HG03060 (cell line): ENCODE measurements at regions not wholly inside any gene's neighbourhood (a gene's known extent, or its start where the extent isn't known, plus 50 kb on each side); places are given as distances from the start of the nearest gene placed in this dataset.

Experiments
- ATAC-seq: cut with Tn5 transposase; IDR thresholded peaks from one replicate; pipeline ENCODE4 v1.9.1; 2021; ENCODE audit warnings: low read depth, moderate number of reproducible peaks; ENCODE audit not compliant: unreplicated experiment

DNA sequence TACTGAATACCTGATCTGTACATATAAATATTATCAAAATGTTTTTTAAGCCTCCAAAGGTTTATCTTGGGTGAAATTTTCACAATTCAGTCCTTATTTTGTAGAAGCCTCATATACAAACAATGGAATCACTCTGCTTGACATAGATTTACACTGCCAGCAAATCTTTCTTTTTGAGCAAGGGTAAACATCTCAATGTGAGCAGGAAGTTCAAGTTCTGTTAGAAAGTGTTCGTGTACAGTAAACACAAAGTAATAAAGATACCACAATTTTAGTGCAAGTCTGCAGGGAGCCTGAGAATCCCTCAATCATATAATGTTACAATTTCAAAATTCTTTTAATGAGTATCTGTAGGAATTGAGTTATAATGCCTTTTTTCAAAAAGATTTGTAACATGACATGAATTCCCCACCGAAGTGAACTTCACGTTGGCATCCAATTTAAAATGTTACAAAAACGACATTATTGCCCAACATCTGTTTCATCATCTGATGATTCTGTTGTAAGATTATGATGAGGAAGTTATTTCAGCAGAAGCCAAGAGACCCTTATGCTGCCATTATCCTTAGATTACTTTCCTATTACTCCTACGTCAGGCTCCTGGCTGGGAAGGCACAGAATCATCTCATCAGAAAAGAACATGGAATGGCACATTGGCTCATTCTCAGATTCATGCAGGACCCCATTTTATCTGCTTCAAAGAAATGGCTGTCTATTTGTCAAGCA is 283.9 kb upstream of the ACVR2A start:
- no peak for ATAC-seq

DNA sequence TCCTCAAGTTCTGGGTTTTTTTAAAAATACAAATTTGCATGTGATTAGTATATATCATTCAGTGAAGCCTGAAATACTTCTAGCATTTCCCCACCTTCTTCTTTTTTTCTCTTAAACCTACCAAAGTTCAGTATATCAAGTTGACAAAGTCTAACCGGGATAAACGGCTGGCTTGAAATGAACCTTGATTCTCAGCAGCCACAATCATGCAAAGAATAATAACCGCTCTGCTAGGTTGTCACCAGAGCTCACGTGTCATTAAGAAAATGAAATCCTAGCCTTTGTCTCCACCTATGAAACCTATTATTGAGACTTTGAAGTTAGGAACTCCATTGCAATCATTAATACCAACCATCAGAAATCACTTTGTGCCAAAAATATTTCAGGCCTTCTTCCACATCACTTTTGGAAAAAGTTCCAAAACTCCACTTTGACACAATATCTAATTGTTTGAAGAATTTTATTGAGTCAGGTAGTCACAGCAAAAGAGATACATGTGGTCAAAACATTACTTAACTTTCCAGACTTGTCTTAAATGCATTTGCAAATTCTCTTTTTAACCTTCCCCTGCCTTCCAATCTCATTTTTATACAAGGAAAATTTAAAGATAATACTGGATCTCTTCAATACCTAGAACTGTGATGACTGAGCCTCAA is 285.6 kb upstream of the ACVR2A start:
- ATAC-seq: no peak

- no peak for ATAC-seq
Observed at GRCh38 chr2:147558620-147559019, 286.2 kb upstream of the ACVR2A start.

DNA sequence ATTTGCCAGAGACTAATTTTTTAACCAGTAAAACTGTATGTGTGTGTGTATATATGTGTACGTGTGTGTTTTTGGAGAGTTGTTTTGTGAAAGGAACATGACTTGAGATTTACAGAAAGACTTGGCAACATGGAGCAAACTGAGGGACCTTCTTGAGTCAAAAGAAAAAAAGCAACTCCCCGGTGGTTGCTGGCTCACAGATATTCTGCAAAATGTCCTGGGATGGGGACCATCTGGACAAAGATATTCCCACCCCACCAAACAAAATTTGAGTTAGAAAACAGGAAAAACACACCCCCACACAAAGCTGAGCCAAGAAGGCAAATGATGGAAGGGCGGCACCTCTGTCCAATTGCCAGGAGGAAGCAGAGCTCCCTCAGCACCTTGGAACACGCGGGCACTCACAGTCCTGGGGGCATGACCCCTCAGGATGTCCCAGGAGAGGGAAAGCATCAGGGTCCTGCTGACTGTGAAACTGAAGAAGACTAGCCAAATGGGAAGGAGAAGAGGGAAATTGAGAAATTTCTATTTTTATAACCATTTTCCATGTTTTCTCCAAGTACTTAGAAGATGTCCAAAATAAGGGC is 290.2 kb upstream of the ACVR2A start:
- ATAC-seq: no peak

GRCh38 chr2:147553775-147554271 is 291.0 kb upstream of the ACVR2A start:
- no peak for ATAC-seq

DNA sequence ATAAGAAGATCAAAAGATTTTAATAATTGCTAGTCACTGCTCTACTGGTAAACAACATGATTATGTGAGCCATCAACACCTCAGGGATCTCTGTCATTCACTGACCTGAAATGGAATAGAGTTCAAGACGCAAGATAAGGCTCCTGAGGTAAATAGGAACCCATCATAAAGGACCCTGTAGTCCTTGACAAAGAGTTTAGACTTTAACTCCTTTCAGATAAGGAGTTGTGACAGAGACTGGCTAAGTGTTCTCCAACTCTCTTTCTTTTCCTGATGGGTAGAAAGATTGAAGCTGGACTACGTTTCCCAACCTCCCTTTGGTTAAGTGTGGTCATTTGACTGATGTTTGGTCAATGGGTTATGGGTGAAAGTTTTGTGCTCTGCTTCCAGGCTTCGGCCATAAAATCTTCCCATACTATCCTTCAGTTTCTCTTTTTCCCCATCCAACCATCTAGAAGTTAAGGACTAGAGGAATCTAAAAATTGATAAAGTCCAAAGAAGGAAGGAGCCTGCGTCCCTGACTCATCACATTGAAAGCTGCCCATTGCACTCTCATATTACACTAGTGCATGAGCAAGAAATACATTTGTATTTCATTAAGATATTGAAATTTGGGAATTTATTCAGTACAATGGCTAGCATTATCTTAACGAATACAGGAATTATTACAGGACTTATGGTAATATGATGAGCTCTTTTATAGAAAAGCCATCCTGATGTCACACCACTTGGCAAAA is 293.7 kb upstream of the ACVR2A start:
- ATAC-seq: no peak

DNA sequence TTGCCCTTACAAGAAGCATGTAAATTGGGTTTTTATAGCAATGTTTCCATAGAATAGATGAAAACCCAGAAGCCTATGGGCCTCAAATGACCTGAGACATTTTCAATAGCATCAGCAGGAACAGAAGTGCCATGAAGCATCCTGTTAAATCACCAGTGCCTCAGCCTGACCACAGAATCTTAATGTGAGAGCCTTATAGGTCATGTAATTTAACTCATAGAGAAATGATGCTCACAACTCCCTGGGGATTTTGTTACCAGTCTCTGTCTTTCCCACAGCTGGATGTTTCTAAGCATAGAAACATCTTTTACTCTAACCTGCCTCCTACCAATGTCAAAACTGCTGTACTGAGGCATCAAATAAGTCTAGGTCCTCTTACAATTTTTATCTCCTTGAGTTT is 295.8 kb upstream of the ACVR2A start:
- no peak for ATAC-seq

GRCh38 chr2:147548451-147548850 is 296.4 kb upstream of the ACVR2A start:
- no peak for ATAC-seq

GRCh38 chr2:147547440-147547839 is 297.4 kb upstream of the ACVR2A start:
- no peak for ATAC-seq

- no peak for ATAC-seq
Observed at GRCh38 chr2:147546109-147546508, 298.7 kb upstream of the ACVR2A start.

- ATAC-seq: no peak
Observed at GRCh38 chr2:147543056-147543455, 301.8 kb upstream of the ACVR2A start.

GRCh38 chr2:147542351-147542750 is 302.5 kb upstream of the ACVR2A start:
- ATAC-seq: no peak

GRCh38 chr2:147541314-147541713 is 303.5 kb upstream of the ACVR2A start:
- no peak for ATAC-seq

GRCh38 chr2:147538821-147539220 is 306.0 kb upstream of the ACVR2A start:
- no peak for ATAC-seq

- no peak for ATAC-seq
Observed at GRCh38 chr2:147538088-147538487, 306.7 kb upstream of the ACVR2A start.

DNA sequence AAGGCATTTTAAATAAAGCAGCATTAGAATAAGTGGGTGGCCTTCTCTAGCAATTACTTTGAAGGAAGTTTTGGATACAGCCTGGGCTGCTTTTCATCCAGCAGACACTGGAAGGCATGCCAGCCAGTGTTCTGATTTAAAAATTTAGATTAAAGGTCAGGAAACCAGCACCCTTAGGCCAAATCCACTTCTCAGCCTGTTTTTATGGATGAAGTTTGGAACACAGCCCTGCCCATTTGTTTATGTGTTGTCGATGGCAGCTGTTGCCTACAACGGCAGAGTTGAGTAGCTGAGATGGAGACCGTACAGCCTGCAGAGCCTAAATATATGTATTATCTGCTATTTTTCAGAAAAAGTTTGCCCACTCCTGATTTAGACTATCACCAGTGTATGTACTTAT is 313.6 kb upstream of the ACVR2A start:
- no peak for ATAC-seq

GRCh38 chr2:147530033-147530432 is 314.8 kb upstream of the ACVR2A start:
- no peak for ATAC-seq

DNA sequence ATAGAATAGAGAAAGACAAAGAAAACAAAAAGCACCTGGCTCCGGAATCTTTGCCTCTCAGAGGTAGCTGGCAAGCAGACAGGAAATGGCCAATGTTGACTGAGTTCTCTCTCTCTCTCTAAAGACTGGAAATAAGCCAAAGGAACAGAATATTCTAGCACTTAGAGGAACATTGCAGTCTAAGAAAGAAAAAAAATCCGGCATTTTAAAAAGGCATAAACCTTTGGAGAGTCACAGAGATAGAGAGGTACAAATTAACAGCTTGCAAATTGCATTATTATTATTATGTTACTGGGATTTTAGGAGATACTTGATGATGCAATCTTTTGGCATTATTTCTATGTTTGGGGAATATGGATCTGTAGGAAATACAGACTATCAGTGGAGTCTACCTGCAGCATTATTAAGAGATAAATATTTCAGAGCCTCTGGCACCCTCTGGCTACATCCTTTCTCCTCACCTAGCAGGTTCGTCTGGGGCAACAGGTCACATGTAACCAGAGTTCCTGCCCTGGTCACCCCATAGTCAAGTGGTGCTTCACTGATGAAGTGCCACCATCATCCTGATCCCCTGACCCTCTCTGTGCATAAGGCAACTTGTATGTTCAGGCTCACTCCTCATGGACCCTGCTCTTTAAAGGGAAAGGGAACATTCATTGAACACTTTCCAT is 318.9 kb upstream of the ACVR2A start:
- no peak for ATAC-seq

GRCh38 chr2:147524912-147525311 is 319.9 kb upstream of the ACVR2A start:
- no peak for ATAC-seq

GRCh38 chr2:147523415-147523814 is 321.4 kb upstream of the ACVR2A start:
- ATAC-seq: no peak

- no peak for ATAC-seq
Observed at GRCh38 chr2:147521936-147522335, 322.9 kb upstream of the ACVR2A start.
